HUES64 (cell line): ENCODE measurements at regions not wholly inside any gene's neighbourhood (a gene's known extent, or its start where the extent isn't known, plus 50 kb on each side); places are given as distances from the start of the nearest gene placed in this dataset.

Experiments
- H3K27ac ChIP-seq: 2 replicates; pipeline ENCODE4 v1.7.0; 2013; ENCODE audit warnings: low read depth, low read length, inconsistent platforms
- H3K27me3 ChIP-seq: 2 replicates; pipeline ENCODE4 v1.6.1; 2013; ENCODE audit warnings: mild to moderate bottlenecking, low read length; ENCODE audit not compliant: insufficient read depth
- H3K36me3 ChIP-seq: 2 replicates; pipeline ENCODE4 v1.6.1; 2013; ENCODE audit warnings: mild to moderate bottlenecking, low read length; ENCODE audit not compliant: insufficient read depth
- H3K4me1 ChIP-seq: 2 replicates; pipeline ENCODE4 v1.6.1; 2013; ENCODE audit warnings: mild to moderate bottlenecking, low read length, moderate library complexity; ENCODE audit not compliant: insufficient read depth
- H3K4me3 ChIP-seq: 2 replicates; pipeline ENCODE4 v1.5.1; 2013; ENCODE audit warnings: mild to moderate bottlenecking, low read length, moderate library complexity
- H3K9ac ChIP-seq: 2 replicates; pipeline ENCODE4 v1.6.1; 2013; ENCODE audit warnings: mild to moderate bottlenecking, low read depth, low read length
- H3K9me3 ChIP-seq: 2 replicates; pipeline ENCODE4 v1.6.1; 2013; ENCODE audit warnings: low read depth, low read length; ENCODE audit not compliant: insufficient read depth
- WGBS: fragments of 150-250, 120-280 bp; methylation state at CpG from one replicate; pipeline ENCODE4 v1.1.7; 2013; ENCODE audit warnings: missing lambda C conversion rate; 5-methylcytosine and 5-hydroxymethylcytosine counted together

DNA sequence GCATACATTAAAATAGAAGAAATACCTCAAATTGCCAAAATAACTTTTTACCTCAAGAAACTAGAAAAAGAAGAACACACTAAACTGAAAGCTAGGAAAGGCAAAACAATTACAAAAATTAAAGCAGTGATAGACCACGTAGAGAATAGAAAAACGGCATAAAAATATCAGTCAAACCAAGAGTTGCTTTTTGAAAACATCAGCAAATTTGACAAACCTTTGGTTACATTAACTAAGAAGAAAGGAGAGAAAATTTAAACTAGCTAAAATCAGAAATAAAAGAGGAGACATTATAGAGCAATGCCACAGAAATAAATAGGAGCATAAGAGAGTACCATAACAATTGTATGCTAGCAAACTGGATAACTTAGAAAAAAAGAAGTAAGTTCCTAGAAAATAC, 553.8 kb downstream of the CCER1 start:
- H3K4me1 ChIP-seq = no peaks in the 10 kb centered on the region
- H3K36me3 ChIP-seq = no peaks in the 10 kb centered on the region
- no peaks in the 10 kb centered on the region for H3K9me3 ChIP-seq
- WGBS = 95% methylated on average over 2 of the region's 2 CpGs
- no peak overlapping the region for H3K4me3 ChIP-seq
- H3K9ac ChIP-seq = no peak overlapping the region
- H3K27me3 ChIP-seq = no peaks in the 10 kb centered on the region
- no peak overlapping the region for H3K27ac ChIP-seq

DNA sequence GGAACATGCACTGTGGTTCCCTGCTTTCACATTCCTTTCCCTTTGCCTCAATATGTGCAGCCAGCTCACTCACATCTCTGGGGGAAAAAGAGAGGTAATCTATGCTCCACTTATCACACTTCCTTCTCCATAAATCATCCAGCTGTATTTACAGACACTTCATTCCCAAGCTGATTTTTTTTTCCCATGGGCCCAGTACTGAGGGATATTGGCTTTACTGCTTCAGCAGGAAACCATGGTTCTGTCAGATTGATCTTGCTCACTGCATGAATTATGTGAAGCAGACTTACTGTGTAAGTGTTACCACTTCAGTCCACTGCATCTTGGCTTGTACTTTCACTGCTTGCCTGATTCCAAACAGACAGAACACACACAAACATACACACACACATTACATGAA, 555.6 kb downstream of the CCER1 start:
- H3K27me3 ChIP-seq = no peaks in the 10 kb centered on the region
- no peak overlapping the region for H3K4me3 ChIP-seq
- H3K9me3 ChIP-seq = 0 out of 2 replicates have a peak, but pooled peaks cover 2% of the 10 kb centered on the region

DNA sequence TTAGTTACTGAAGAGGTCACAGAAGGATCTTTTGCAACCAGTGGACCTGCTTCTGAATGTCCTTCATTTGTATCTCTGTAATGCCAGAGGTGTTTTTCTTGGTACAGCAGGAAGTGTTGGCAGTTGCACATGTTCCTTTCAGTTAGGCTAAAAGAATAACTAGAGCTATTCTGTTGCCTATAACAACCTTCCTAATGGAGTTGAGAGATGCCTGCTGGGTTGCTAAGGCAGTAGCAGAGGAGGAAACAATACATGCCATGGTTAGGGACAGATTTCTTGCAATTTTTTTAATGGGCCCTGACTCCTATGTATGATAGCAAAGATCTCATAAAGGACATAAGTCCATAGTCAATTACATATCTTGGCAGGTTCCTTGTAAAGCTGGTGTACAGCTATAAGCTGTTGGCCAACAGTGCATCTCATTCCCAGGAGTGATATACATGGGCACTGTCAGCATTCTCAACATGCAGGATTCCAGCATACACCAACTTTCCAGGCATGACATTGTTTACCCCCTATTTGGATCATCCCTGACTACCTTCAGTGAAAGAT, 556.6 kb downstream of the CCER1 start:
- H3K4me1 ChIP-seq = no peaks in the 10 kb centered on the region
- no peaks in the 10 kb centered on the region for H3K36me3 ChIP-seq
- no peak overlapping the region for H3K4me3 ChIP-seq
- no peak overlapping the region for H3K27ac ChIP-seq
- H3K27me3 ChIP-seq = no peaks in the 10 kb centered on the region
- 0 out of 2 replicates have a peak, but pooled peaks cover 2% of the 10 kb centered on the region for H3K9me3 ChIP-seq
- no peak overlapping the region for H3K9ac ChIP-seq

More for the DNA sequence above, 555.6 kb downstream of the CCER1 start:
- H3K27ac ChIP-seq = no peak overlapping the region
- no peaks in the 10 kb centered on the region for H3K4me1 ChIP-seq
- no peaks in the 10 kb centered on the region for H3K36me3 ChIP-seq
- H3K9ac ChIP-seq = no peak overlapping the region

DNA sequence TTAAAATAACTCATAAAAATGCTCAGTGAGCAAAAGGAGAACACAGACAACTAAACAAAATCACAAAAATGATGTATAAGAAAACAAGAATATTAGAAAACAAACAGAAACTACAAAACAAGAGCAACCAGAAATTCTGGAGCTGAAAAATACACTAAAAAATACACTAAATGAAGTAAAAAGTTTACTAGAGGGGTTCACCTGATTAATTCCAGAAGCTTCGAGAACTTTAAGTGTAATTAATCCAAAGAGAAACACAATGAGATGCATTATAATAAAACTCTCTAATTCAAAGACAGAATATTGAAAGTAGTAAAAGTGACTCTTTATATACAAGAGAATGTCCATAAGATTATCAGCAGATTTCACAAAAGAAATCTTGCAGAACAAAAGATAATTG, 558.4 kb downstream of the CCER1 start:
- Histone ChIP-seq H3K9me3 (0 out of 2 replicates have a peak, but pooled peaks cover 2% of the 10 kb centered on the region), H3K36me3 (no peaks in the 10 kb centered on the region), H3K27me3 (no peaks in the 10 kb centered on the region), H3K4me1 (no peaks in the 10 kb centered on the region), H3K27ac (no peak overlapping the region), H3K4me3 (no peak overlapping the region), H3K9ac (no peak overlapping the region)
- WGBS = no CpG with 5 or more reads among the region's 1 CpG

DNA sequence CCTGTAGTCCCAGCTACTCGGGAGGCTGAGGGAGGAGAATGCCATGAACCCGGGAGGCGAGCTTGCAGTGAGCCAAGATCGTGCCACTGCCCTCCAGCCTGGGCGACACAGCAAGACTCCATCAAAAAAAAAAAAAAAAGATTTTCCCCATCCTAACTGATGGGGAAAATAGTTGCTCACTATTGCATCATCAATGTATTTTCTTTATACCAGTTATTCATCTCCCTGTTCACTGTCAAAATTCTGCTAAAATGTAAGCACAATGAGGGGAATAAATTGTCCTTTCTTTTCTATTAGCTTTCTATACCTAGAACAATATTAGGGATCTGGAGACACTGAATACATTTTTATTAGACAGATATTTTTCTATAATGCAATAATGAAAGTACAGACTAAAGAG, 561.3 kb downstream of the CCER1 start:
- 0 out of 2 replicates have a peak, but pooled peaks cover 2% of the 10 kb centered on the region for H3K9me3 ChIP-seq
- H3K36me3 ChIP-seq = no peaks in the 10 kb centered on the region
- H3K4me1 ChIP-seq = no peaks in the 10 kb centered on the region
- H3K27me3 ChIP-seq = no peaks in the 10 kb centered on the region
- H3K9ac ChIP-seq = no peak overlapping the region
- WGBS = 97% methylated on average over 5 of the region's 5 CpGs
- H3K4me3 ChIP-seq = no peak overlapping the region
- H3K27ac ChIP-seq = no peak overlapping the region

- Histone ChIP-seq H3K9me3 (0 out of 2 replicates have a peak, but pooled peaks cover 2% of the 10 kb centered on the region), H3K36me3 (no peaks in the 10 kb centered on the region), H3K4me3 (no peak overlapping the region), H3K4me1 (no peaks in the 10 kb centered on the region), H3K27ac (no peak overlapping the region), H3K9ac (no peak overlapping the region), H3K27me3 (no peaks in the 10 kb centered on the region)
- 97% methylated on average over 3 of the region's 3 CpGs for WGBS
Observed at GRCh38 chr12:90393089-90393488, 561.9 kb downstream of the CCER1 start.

GRCh38 chr12:90390947-90391346, 564.0 kb downstream of the CCER1 start:
- WGBS = 82% methylated on average over 1 of the region's 2 CpGs
- H3K9me3 ChIP-seq = 0 out of 2 replicates have a peak, but pooled peaks cover 2% of the 10 kb centered on the region
- no peaks in the 10 kb centered on the region for H3K27me3 ChIP-seq
- H3K36me3 ChIP-seq = no peaks in the 10 kb centered on the region
- H3K4me3 ChIP-seq = no peak overlapping the region
- H3K27ac ChIP-seq = no peak overlapping the region
- no peak overlapping the region for H3K9ac ChIP-seq
- no peaks in the 10 kb centered on the region for H3K4me1 ChIP-seq

DNA sequence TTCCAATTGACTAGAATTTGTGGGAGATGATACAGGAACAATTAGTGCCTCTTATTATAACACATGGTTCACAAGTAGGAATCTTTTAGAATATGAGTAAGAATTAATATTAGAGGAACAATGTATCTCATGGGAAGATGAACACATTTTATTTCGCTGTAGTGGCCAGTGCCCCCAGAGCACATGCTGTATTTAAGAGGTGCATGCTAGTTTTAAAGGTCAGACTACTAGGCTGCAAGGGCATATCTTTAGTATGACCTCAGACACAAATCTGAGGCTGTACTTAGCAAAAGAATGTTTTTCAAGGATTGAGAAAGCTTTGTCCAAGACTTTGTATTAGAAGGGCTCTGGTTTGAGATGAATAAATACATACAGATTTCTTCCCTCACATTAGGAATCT, 586.9 kb downstream of the CCER1 start:
- WGBS = 95% methylated on average over 1 of the region's 1 CpG
- no peaks in the 10 kb centered on the region for H3K27me3 ChIP-seq

DNA sequence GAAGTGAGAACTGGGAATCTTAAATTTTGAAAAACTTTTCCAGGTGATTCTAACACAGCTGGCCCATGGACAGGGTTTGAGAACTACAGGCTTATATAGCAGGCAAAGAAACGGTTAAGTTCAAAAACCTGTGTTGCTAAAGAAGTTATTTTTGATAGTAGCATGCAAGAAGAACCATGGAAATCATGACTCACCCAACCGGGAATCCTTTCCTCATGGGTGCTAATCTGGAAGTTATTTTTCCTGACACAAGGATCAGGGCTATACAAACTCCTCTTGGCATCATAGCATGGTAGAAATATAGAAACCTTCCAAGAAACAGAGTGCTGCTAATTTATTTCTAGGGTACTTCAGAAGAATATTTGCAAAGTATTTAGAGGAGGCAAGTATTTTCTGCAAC, 588.7 kb downstream of the CCER1 start:
- no peaks in the 10 kb centered on the region for H3K9me3 ChIP-seq
- H3K4me1 ChIP-seq = no peaks in the 10 kb centered on the region
- H3K4me3 ChIP-seq = no peak overlapping the region
- 83% methylated on average over 2 of the region's 2 CpGs for WGBS
- no peak overlapping the region for H3K9ac ChIP-seq
- H3K27me3 ChIP-seq = no peaks in the 10 kb centered on the region
- no peaks in the 10 kb centered on the region for H3K36me3 ChIP-seq
- no peak overlapping the region for H3K27ac ChIP-seq

More for the DNA sequence above, 586.9 kb downstream of the CCER1 start:
- Histone ChIP-seq H3K4me3 (no peak overlapping the region), H3K36me3 (no peaks in the 10 kb centered on the region), H3K27ac (no peak overlapping the region), H3K9ac (no peak overlapping the region), H3K9me3 (no peaks in the 10 kb centered on the region), H3K4me1 (no peaks in the 10 kb centered on the region)

DNA sequence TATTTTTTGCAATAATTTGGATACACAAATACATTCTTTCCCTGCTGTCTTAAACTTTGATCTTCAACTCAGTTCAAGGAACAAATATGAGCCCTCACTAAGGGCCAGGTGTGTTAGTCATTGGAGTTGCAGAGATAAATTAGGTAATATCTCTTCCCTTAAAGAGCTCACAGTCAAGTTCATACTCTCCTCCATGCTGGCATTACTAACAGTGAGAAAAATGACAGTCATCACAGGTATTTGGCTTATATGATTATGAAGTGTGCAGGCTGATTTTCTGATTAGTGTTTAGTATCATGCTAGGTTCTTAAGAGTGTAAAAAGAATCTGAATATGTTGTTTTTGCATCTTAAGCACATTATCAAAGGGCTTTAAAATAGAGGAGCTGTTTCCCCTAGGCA, 594.7 kb downstream of the CCER1 start:
- H3K4me1 ChIP-seq = peaks cover 15% of the 10 kb centered on the region
- H3K27me3 ChIP-seq = no peaks in the 10 kb centered on the region
- H3K4me3 ChIP-seq = no peak overlapping the region
- H3K27ac ChIP-seq = no peak overlapping the region
- no peaks in the 10 kb centered on the region for H3K9me3 ChIP-seq
- no peaks in the 10 kb centered on the region for H3K36me3 ChIP-seq
- H3K9ac ChIP-seq = no peak overlapping the region

GRCh38 chr12:90355711-90356355, 599.1 kb downstream of the CCER1 start:
- no peak overlapping the region for H3K4me3 ChIP-seq
- no peaks in the 10 kb centered on the region for H3K36me3 ChIP-seq
- no peaks in the 10 kb centered on the region for H3K27me3 ChIP-seq
- no peaks in the 10 kb centered on the region for H3K9me3 ChIP-seq
- no peak overlapping the region for H3K27ac ChIP-seq
- peaks cover 38% of the 10 kb centered on the region for H3K4me1 ChIP-seq
- 80% methylated on average over 7 of the region's 8 CpGs for WGBS
- no peak overlapping the region for H3K9ac ChIP-seq

GRCh38 chr12:90343966-90344365, 611.0 kb downstream of the CCER1 start:
- H3K9ac ChIP-seq = no peak overlapping the region
- no peak overlapping the region for H3K4me3 ChIP-seq
- no peaks in the 10 kb centered on the region for H3K36me3 ChIP-seq
- H3K9me3 ChIP-seq = no peaks in the 10 kb centered on the region
- peaks cover 13% of the 10 kb centered on the region; the same call in 1 of the 2 replicates for H3K27me3 ChIP-seq
- WGBS = 89% methylated on average over 1 of the region's 2 CpGs
- no peak overlapping the region for H3K27ac ChIP-seq
- H3K4me1 ChIP-seq = peaks cover 17% of the 10 kb centered on the region
